H9 (cell line): ENCODE measurements at regions not wholly inside any gene's neighbourhood (a gene's known extent, or its start where the extent isn't known, plus 50 kb on each side); places are given as distances from the start of the nearest gene placed in this dataset.

Source experiments
- DNase-seq: peaks from one replicate; pipeline ENCODE4 v3.0.0-alpha.2; 2017
- H2AFZ ChIP-seq: one replicate; pipeline ENCODE4 v1.6.1; 2013; ENCODE audit warnings: mild to moderate bottlenecking, low read length, control low read depth, moderate library complexity
- H2AK5ac ChIP-seq: 2 replicates; pipeline ENCODE4 v1.6.1; 2013; ENCODE audit warnings: low read length, control low read depth, mixed read lengths; ENCODE audit not compliant: insufficient read length
- H2BK120ac ChIP-seq: one replicate; pipeline ENCODE4 v1.6.1; 2013; ENCODE audit warnings: low read depth, mild to moderate bottlenecking, low read length, control low read depth, inconsistent platforms; ENCODE audit not compliant: poor library complexity, severe bottlenecking
- H2BK12ac ChIP-seq: 2 replicates; pipeline ENCODE4 v1.6.1; 2013; ENCODE audit warnings: low read length, control low read depth, mixed read lengths, low read depth; ENCODE audit not compliant: insufficient read length
- H2BK15ac ChIP-seq: 2 replicates; pipeline ENCODE4 v1.6.1; 2013; ENCODE audit warnings: low read depth, low read length, control low read depth
- H2BK20ac ChIP-seq: one replicate; pipeline ENCODE4 v1.6.1; 2013; ENCODE audit warnings: low read depth, mild to moderate bottlenecking, low read length, control low read depth, inconsistent platforms; ENCODE audit not compliant: poor library complexity, severe bottlenecking
- H2BK5ac ChIP-seq: 2 replicates; pipeline ENCODE4 v1.6.1; 2013; ENCODE audit warnings: low read length, control low read depth, mixed read lengths; ENCODE audit not compliant: insufficient read length
- H3K14ac ChIP-seq: 2 replicates; pipeline ENCODE4 v1.6.1; 2013; ENCODE audit warnings: low read length, control low read depth; ENCODE audit not compliant: insufficient read depth
- H3K18ac ChIP-seq: 2 replicates; pipeline ENCODE4 v1.6.1; 2013; ENCODE audit warnings: low read depth, mild to moderate bottlenecking, mixed read lengths, low read length, control low read depth; ENCODE audit not compliant: insufficient read length
- H3K23ac ChIP-seq: 2 replicates; pipeline ENCODE4 v1.6.1; 2013; ENCODE audit warnings: low read length, control low read depth, mixed read lengths, low read depth; ENCODE audit not compliant: insufficient read length
- H3K23me2 ChIP-seq: 2 replicates; pipeline ENCODE4 v1.6.1; 2013; ENCODE audit warnings: low read depth, mild to moderate bottlenecking, mixed read lengths, low read length, control low read depth; ENCODE audit not compliant: insufficient read length, poor library complexity, severe bottlenecking
- H3K27ac ChIP-seq: 2 replicates; pipeline ENCODE4 v1.5.1; 2013; ENCODE audit warnings: low read length, control low read depth, mixed read lengths, low read depth; ENCODE audit not compliant: insufficient read length
- H3K27me3 ChIP-seq: 2 replicates; pipeline ENCODE4 v1.6.1; 2013; ENCODE audit warnings: low read length, control low read depth, inconsistent platforms; ENCODE audit not compliant: insufficient read depth
- H3K4ac ChIP-seq: 2 replicates; pipeline ENCODE4 v1.6.1; 2013; ENCODE audit warnings: low read depth, mild to moderate bottlenecking, control low read depth, inconsistent platforms, low read length, moderate library complexity
- H3K4me1 ChIP-seq: 2 replicates; pipeline ENCODE4 v1.6.1; 2013; ENCODE audit warnings: low read length, control low read depth, inconsistent platforms; ENCODE audit not compliant: insufficient read depth
- H3K4me2 ChIP-seq: 2 replicates; pipeline ENCODE4 v1.6.1; 2013; ENCODE audit warnings: low read length, control low read depth, mixed read lengths; ENCODE audit not compliant: insufficient read length, insufficient read depth
- H3K56ac ChIP-seq: 2 replicates; pipeline ENCODE4 v1.6.1; 2013; ENCODE audit warnings: low read depth, mild to moderate bottlenecking, mixed read lengths, low read length, control low read depth; ENCODE audit not compliant: insufficient read length
- H3K79me1 ChIP-seq: 2 replicates; pipeline ENCODE4 v1.6.1; 2013; ENCODE audit warnings: low read depth, mild to moderate bottlenecking, moderate library complexity, low read length, control low read depth, inconsistent platforms; ENCODE audit not compliant: insufficient read depth, poor library complexity, severe bottlenecking
- H3K79me2 ChIP-seq: 2 replicates; pipeline ENCODE4 v1.6.1; 2013; ENCODE audit warnings: low read length, control low read depth, inconsistent platforms; ENCODE audit not compliant: insufficient read depth
- H3K9ac ChIP-seq: 2 replicates; pipeline ENCODE4 v1.6.1; 2013; ENCODE audit warnings: low read length, control low read depth, mixed read lengths; ENCODE audit not compliant: insufficient read length; ENCODE audit errors: extremely low read depth
- H3K9me3 ChIP-seq: one replicate; pipeline ENCODE4 v1.6.1; 2013; ENCODE audit warnings: low read depth, low read length, inconsistent platforms; ENCODE audit not compliant: control insufficient read depth
- H3T11ph ChIP-seq: one replicate; pipeline ENCODE4 v1.6.1; 2013; ENCODE audit warnings: mild to moderate bottlenecking, low read length, control low read depth, inconsistent platforms
- H4K20me1 ChIP-seq: one replicate; pipeline ENCODE4 v1.6.1; 2013; ENCODE audit not compliant: control insufficient read depth, insufficient read length, insufficient read depth
- H4K5ac ChIP-seq: 2 replicates; pipeline ENCODE4 v1.6.1; 2013; ENCODE audit warnings: low read depth, mild to moderate bottlenecking, mixed read lengths, low read length, control low read depth; ENCODE audit not compliant: insufficient read length
- H4K8ac ChIP-seq: replicated peaks from 2 replicates; pipeline ENCODE4 v1.6.1; 2013; ENCODE audit warnings: low read length, control low read depth, mixed read lengths, low read depth; ENCODE audit not compliant: insufficient read length
- H4K91ac ChIP-seq: 2 replicates; pipeline ENCODE4 v1.6.1; 2013; ENCODE audit warnings: low read depth, mild to moderate bottlenecking, moderate library complexity, mixed read lengths, low read length, control low read depth; ENCODE audit not compliant: insufficient read length
- H3K27ac Mint-ChIP-seq, 3 experiments: 2 replicates in 2 of 3; 3 replicates in 1 of 3; pipeline ENCODE4 v1.8.0; 2020 to 2021; ENCODE audit warnings: mixed read lengths in 3 of 3, mild to moderate bottlenecking in 1 of 3, moderate library complexity in 1 of 3
- H3K27me3 Mint-ChIP-seq: 2 replicates; pipeline ENCODE4 v1.8.0; 2021; ENCODE audit warnings: low read depth, mild to moderate bottlenecking, moderate library complexity, mixed read lengths
- H3K36me3 Mint-ChIP-seq, 3 experiments: 2 replicates in 2 of 3; 3 replicates in 1 of 3; pipeline ENCODE4 v1.8.0; 2020 to 2021; ENCODE audit warnings: low read depth in 3 of 3, mixed read lengths in 3 of 3; ENCODE audit not compliant: insufficient read depth in 1 of 3
- H3K4me1 Mint-ChIP-seq, 2 experiments: 2 replicates each; pipeline ENCODE4 v1.8.0; 2020; ENCODE audit warnings: mixed read lengths in 2 of 2
- H3K4me3 Mint-ChIP-seq, 2 experiments: 2 replicates in 1 of 2; 3 replicates in 1 of 2; pipeline ENCODE4 v1.8.0; 2020 to 2021; ENCODE audit warnings: mild to moderate bottlenecking in 2 of 2, mixed read lengths in 2 of 2, moderate library complexity in 1 of 2
- H3K9me3 Mint-ChIP-seq, 2 experiments: 2 replicates in 1 of 2; 3 replicates in 1 of 2; pipeline ENCODE4 v1.8.0; 2020; ENCODE audit warnings: mild to moderate bottlenecking in 2 of 2, mixed read lengths in 2 of 2, moderate library complexity in 1 of 2
- WGBS: extraction: QIAGEN DNeasy Blood & Tissue Kit; methylation state at CpG from one replicate; pipeline ENCODE4 v1.1.7; 2013; ENCODE audit warnings: missing lambda C conversion rate, low lambda C conversion rate, mixed read lengths; ENCODE audit not compliant: insufficient read length; ENCODE audit errors: extremely low coverage; 5-methylcytosine and 5-hydroxymethylcytosine counted together
- TF ChIP-seq, protein P1 (sequence below): fragments of 200-600 bp; sonication (generic); conservative IDR thresholded peaks from 3 replicates; pipeline ENCODE4 v1.8.0; 2021; ENCODE audit warnings: antibody characterized with exemption, mild to moderate bottlenecking

DNA sequence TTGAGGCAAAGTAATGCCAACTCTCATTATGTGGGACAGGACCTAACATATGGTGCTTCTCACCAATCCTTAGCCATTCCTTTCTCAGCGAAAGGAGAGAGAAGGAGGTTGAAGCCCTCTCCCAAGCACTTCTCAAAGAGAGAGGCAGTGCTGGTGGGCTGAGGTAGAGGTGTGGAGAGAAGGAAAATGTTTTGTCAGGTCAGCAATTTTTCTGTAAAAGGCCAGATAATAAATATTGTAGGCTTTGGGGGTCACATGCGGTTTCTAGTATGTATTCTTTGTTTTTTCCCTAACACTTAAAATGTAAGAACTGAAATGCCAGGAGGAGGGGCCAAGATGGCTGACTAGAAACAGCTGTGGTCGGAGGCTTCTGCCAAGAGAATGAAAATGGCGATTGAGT is 225.0 kb upstream of the NPY start:
- H3K18ac ChIP-seq, result no peak overlapping the region
- H3K27ac ChIP-seq, result no peak overlapping the region
- TF ChIP-seq, protein P1, sequence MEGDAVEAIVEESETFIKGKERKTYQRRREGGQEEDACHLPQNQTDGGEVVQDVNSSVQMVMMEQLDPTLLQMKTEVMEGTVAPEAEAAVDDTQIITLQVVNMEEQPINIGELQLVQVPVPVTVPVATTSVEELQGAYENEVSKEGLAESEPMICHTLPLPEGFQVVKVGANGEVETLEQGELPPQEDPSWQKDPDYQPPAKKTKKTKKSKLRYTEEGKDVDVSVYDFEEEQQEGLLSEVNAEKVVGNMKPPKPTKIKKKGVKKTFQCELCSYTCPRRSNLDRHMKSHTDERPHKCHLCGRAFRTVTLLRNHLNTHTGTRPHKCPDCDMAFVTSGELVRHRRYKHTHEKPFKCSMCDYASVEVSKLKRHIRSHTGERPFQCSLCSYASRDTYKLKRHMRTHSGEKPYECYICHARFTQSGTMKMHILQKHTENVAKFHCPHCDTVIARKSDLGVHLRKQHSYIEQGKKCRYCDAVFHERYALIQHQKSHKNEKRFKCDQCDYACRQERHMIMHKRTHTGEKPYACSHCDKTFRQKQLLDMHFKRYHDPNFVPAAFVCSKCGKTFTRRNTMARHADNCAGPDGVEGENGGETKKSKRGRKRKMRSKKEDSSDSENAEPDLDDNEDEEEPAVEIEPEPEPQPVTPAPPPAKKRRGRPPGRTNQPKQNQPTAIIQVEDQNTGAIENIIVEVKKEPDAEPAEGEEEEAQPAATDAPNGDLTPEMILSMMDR, result no peak
- DNase-seq, result no peak
- H3K4ac ChIP-seq, result no peak overlapping the region
- no peaks in the 10 kb centered on the region for H3K9me3 ChIP-seq
- H2BK120ac ChIP-seq, result no peak overlapping the region
- H3K79me2 ChIP-seq, result no peaks in the 10 kb centered on the region
- no peak overlapping the region for H3K4me2 ChIP-seq
- peaks cover 0 to 6% of the 10 kb centered on the region in 2 experiments; a peak in 2 of 5 replicates for H3K9me3 Mint-ChIP-seq
- no peaks in the 10 kb centered on the region for H3K27me3 ChIP-seq
- H3K9ac ChIP-seq, result no peak overlapping the region
- no peak overlapping the region for H2AFZ ChIP-seq
- no peak overlapping the region for H3T11ph ChIP-seq
- no peaks in the 10 kb centered on the region; a peak in 1 of 7 replicates for H3K36me3 Mint-ChIP-seq
- H3K4me1 ChIP-seq, result no peaks in the 10 kb centered on the region; the same call in 1 of the 2 replicates
- H3K14ac ChIP-seq, result no peak overlapping the region
- H3K23me2 ChIP-seq, result no peaks in the 10 kb centered on the region
- WGBS, result no CpG with 5 or more reads among the region's 4 CpGs
- no peak overlapping the region for H2BK5ac ChIP-seq
- H3K79me1 ChIP-seq, result no peaks in the 10 kb centered on the region
- H2BK20ac ChIP-seq, result no peak overlapping the region
- no peak overlapping the region for H2AK5ac ChIP-seq
- H4K20me1 ChIP-seq, result no peaks in the 10 kb centered on the region
- H4K5ac ChIP-seq, result no peak overlapping the region
- no peaks in the 10 kb centered on the region; the same call in 1 of the 2 replicates for H3K27me3 Mint-ChIP-seq
- H4K8ac ChIP-seq, result no peak overlapping the region
- no peak overlapping the region for H2BK15ac ChIP-seq
- H3K56ac ChIP-seq, result no peak overlapping the region
- no peak overlapping the region for H3K4me3 Mint-ChIP-seq
- no peak overlapping the region for H3K27ac Mint-ChIP-seq
- no peak overlapping the region for H3K23ac ChIP-seq
- H2BK12ac ChIP-seq, result no peak overlapping the region
- peaks cover 7 to 18% of the 10 kb centered on the region in 2 experiments for H3K4me1 Mint-ChIP-seq
- H4K91ac ChIP-seq, result no peak overlapping the region
